Fibroblast of lung (primary cell): ENCODE measurements at regions not wholly inside any gene's neighbourhood (a gene's known extent, or its start where the extent isn't known, plus 50 kb on each side); places are given as distances from the start of the nearest gene placed in this dataset.

Source experiments
- DNase-seq, 2 donors: peaks; one replicate each; pipeline versions ENCODE4 v3.0.0 to v3.0.0-alpha.2; 2010; ENCODE audit warnings: low read depth in 2 of 2
- H2AFZ ChIP-seq: 2 replicates; pipeline ENCODE4 v1.5.1; 2012; ENCODE audit warnings: low read length, control low read depth, inconsistent platforms
- H3K27ac ChIP-seq: 2 replicates; pipeline ENCODE4 v1.5.1; 2011; ENCODE audit warnings: low read length, control low read depth; ENCODE audit not compliant: insufficient read depth
- H3K27me3 ChIP-seq: 2 replicates; pipeline ENCODE4 v1.5.1; 2011; ENCODE audit warnings: mild to moderate bottlenecking, low read length; ENCODE audit not compliant: control insufficient read depth, insufficient read depth
- H3K36me3 ChIP-seq: 2 replicates; pipeline ENCODE4 v1.5.1; 2011; ENCODE audit warnings: low read length; ENCODE audit not compliant: control insufficient read depth, insufficient read depth
- H3K4me1 ChIP-seq: 2 replicates; pipeline ENCODE4 v1.5.1; 2011; ENCODE audit warnings: low read length; ENCODE audit not compliant: control insufficient read depth, insufficient read depth; ENCODE audit errors: extremely low read depth
- H3K4me2 ChIP-seq: 2 replicates; pipeline ENCODE4 v1.5.1; 2011; ENCODE audit warnings: low read length, control low read depth; ENCODE audit not compliant: insufficient read depth; ENCODE audit errors: extremely low read depth
- H3K4me3 ChIP-seq, 4 experiments: fragments of 200-600 bp in 1 of 4; sonication (generic) in 1 of 4; replicated peaks in 1 of 4; 2 replicates each; pipeline ENCODE4 v1.5.1; 2011 to 2016; ENCODE audit warnings: low read length in 4 of 4, low read depth in 3 of 4, mild to moderate bottlenecking in 3 of 4, control low read depth in 2 of 4, inconsistent platforms in 1 of 4, mixed read lengths in 1 of 4; ENCODE audit not compliant: insufficient read depth in 1 of 4; ENCODE audit errors: control extremely low read depth in 1 of 4
- H3K79me2 ChIP-seq: 2 replicates; pipeline ENCODE4 v1.5.1; 2012; ENCODE audit warnings: mild to moderate bottlenecking, low read length, inconsistent platforms; ENCODE audit not compliant: control insufficient read depth, insufficient read depth
- H3K9ac ChIP-seq: 2 replicates; pipeline ENCODE4 v1.5.1; 2011; ENCODE audit warnings: mild to moderate bottlenecking, low read length, control low read depth; ENCODE audit not compliant: insufficient read depth
- H3K9me3 ChIP-seq: 2 replicates; pipeline ENCODE4 v1.5.1; 2012; ENCODE audit warnings: low read depth, low read length; ENCODE audit not compliant: control insufficient read depth, insufficient read depth
- H4K20me1 ChIP-seq: 2 replicates; pipeline ENCODE4 v1.5.1; 2011; ENCODE audit warnings: low read length; ENCODE audit not compliant: control insufficient read depth, insufficient read depth; ENCODE audit errors: extremely low read depth
- EZH2 ChIP-seq: IDR thresholded peaks from 2 replicates; pipeline ENCODE4 v1.5.1; 2012; ENCODE audit warnings: low read length, control low read depth, mild to moderate bottlenecking; ENCODE audit errors: missing control alignments
- TF ChIP-seq, protein P1 (sequence below), 2 donors: IDR thresholded peaks in 1 of 2; conservative IDR thresholded peaks in 1 of 2; 1 replicate in 1 of 2; 2 replicates in 1 of 2; pipeline ENCODE4 v1.5.1; 2011 to 2012; ENCODE audit warnings: low read length in 2 of 2, control low read depth in 1 of 2, inconsistent platforms in 1 of 2, low read depth in 1 of 2, mild to moderate bottlenecking in 1 of 2

- no peaks in the 10 kb centered on the region for H3K9me3 ChIP-seq
- no peak for DNase-seq
- no peaks in the 10 kb centered on the region for H3K79me2 ChIP-seq
- H2AFZ ChIP-seq = no peak overlapping the region
- no peak overlapping the region for H3K4me2 ChIP-seq
- H3K27me3 ChIP-seq = no peaks in the 10 kb centered on the region
- H3K9ac ChIP-seq = no peak overlapping the region
- H3K27ac ChIP-seq = no peak overlapping the region
- H3K4me1 ChIP-seq = no peaks in the 10 kb centered on the region
- no peak overlapping the region for H3K4me3 ChIP-seq
- no peaks in the 10 kb centered on the region for H4K20me1 ChIP-seq
- TF ChIP-seq, protein P1, sequence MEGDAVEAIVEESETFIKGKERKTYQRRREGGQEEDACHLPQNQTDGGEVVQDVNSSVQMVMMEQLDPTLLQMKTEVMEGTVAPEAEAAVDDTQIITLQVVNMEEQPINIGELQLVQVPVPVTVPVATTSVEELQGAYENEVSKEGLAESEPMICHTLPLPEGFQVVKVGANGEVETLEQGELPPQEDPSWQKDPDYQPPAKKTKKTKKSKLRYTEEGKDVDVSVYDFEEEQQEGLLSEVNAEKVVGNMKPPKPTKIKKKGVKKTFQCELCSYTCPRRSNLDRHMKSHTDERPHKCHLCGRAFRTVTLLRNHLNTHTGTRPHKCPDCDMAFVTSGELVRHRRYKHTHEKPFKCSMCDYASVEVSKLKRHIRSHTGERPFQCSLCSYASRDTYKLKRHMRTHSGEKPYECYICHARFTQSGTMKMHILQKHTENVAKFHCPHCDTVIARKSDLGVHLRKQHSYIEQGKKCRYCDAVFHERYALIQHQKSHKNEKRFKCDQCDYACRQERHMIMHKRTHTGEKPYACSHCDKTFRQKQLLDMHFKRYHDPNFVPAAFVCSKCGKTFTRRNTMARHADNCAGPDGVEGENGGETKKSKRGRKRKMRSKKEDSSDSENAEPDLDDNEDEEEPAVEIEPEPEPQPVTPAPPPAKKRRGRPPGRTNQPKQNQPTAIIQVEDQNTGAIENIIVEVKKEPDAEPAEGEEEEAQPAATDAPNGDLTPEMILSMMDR (conservative IDR thresholded peaks at IDR 0.05 in 1 of 2, IDR thresholded peaks at IDR 0.05 in 1 of 2; ENCODE audit: low read depth in 1 of 2, low read length in 2 of 2) = no peak
- no peak for TF ChIP-seq EZH2
- H3K36me3 ChIP-seq = no peaks in the 10 kb centered on the region
Observed at GRCh38 chr9:89793551-89793950, 188.7 kb downstream of the GADD45G start.

GRCh38 chr9:89794918-89795317, 190.1 kb downstream of the GADD45G start:
- H2AFZ ChIP-seq = no peak overlapping the region
- H4K20me1 ChIP-seq = no peaks in the 10 kb centered on the region
- no peaks in the 10 kb centered on the region for H3K36me3 ChIP-seq
- no peaks in the 10 kb centered on the region for H3K4me1 ChIP-seq
- no peak for DNase-seq
- no peaks in the 10 kb centered on the region for H3K9me3 ChIP-seq
- H3K4me3 ChIP-seq = no peak overlapping the region
- H3K27me3 ChIP-seq = no peaks in the 10 kb centered on the region
- H3K27ac ChIP-seq = no peak overlapping the region
- H3K9ac ChIP-seq = no peak overlapping the region
- TF ChIP-seq, protein P1 (conservative IDR thresholded peaks at IDR 0.05 in 1 of 2, IDR thresholded peaks at IDR 0.05 in 1 of 2; ENCODE audit: low read depth in 1 of 2, low read length in 2 of 2) = no peak
- TF ChIP-seq EZH2 = no peak
- H3K79me2 ChIP-seq = no peaks in the 10 kb centered on the region
- H3K4me2 ChIP-seq = no peak overlapping the region

DNA sequence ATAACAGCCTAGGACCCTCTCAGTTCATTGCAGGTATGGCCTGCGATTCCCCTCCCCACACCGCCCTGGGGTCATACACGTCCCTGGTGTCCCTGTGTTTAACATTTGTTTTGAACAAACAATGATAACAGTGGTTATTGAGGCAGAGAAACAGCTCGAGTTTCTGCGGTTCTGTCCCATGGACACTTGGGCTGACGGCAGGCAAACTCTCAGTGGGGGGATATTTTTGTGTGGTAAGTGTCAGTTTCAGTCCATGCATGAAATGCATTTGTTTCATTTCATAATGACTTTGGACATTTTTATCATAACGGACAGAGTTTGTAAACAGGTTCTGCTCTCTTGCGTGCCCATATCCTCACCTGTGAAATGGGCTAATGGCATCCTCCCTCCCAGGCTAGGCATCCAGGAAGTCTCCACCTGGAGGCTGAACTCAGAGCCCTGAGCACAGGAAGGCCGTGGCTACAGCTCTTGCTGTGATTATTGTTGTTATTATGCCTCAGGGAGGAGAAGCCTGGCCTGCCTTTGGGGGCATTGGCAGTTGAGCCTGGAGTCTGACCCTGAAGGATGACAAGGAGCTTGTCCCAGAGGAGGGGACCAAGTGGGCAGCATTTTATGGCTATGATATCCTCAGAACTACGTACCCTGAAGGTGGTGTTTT, 190.9 kb downstream of the GADD45G start:
- no peak overlapping the region for H3K4me2 ChIP-seq
- DNase-seq = no peak
- no peaks in the 10 kb centered on the region for H3K27me3 ChIP-seq
- H3K9me3 ChIP-seq = no peaks in the 10 kb centered on the region
- no peaks in the 10 kb centered on the region for H4K20me1 ChIP-seq
- H3K36me3 ChIP-seq = no peaks in the 10 kb centered on the region
- H2AFZ ChIP-seq = no peak overlapping the region
- no peaks in the 10 kb centered on the region for H3K4me1 ChIP-seq
- no peak overlapping the region for H3K9ac ChIP-seq
- H3K4me3 ChIP-seq = no peak overlapping the region
- no peak overlapping the region for H3K27ac ChIP-seq
- TF ChIP-seq, protein P1 (conservative IDR thresholded peaks at IDR 0.05 in 1 of 2, IDR thresholded peaks at IDR 0.05 in 1 of 2; ENCODE audit: low read depth in 1 of 2, low read length in 2 of 2) = no peak
- no peak for TF ChIP-seq EZH2
- H3K79me2 ChIP-seq = no peaks in the 10 kb centered on the region
